GM06990 (cell line): ENCODE measurements at regions not wholly inside any gene's neighbourhood (a gene's known extent, or its start where the extent isn't known, plus 50 kb on each side); places are given as distances from the start of the nearest gene placed in this dataset.

Source experiments
- DNase-seq: peaks from one replicate; pipeline ENCODE4 v3.0.0-alpha.2; 2011; ENCODE audit not compliant: insufficient read length; ENCODE audit errors: extremely low read depth
- H3K27me3 ChIP-seq: replicated peaks from 2 replicates; pipeline ENCODE4 v1.6.0; 2011; ENCODE audit warnings: low read length; ENCODE audit not compliant: control insufficient read depth, insufficient read depth
- H3K36me3 ChIP-seq: 2 replicates; pipeline ENCODE4 v1.5.1; 2011; ENCODE audit warnings: low read length; ENCODE audit not compliant: control insufficient read depth, insufficient read depth
- H3K4me3 ChIP-seq: replicated peaks from 2 replicates; pipeline ENCODE4 v1.5.1; 2011; ENCODE audit warnings: low read depth, mild to moderate bottlenecking, control low read depth, low read length
- TF ChIP-seq, protein P1 (sequence below): IDR thresholded peaks from 2 replicates; pipeline ENCODE4 v1.5.1; 2011; ENCODE audit warnings: low read length, control low read depth, mild to moderate bottlenecking, inconsistent platforms; ENCODE audit not compliant: insufficient read depth, poor library complexity, severe bottlenecking

DNA sequence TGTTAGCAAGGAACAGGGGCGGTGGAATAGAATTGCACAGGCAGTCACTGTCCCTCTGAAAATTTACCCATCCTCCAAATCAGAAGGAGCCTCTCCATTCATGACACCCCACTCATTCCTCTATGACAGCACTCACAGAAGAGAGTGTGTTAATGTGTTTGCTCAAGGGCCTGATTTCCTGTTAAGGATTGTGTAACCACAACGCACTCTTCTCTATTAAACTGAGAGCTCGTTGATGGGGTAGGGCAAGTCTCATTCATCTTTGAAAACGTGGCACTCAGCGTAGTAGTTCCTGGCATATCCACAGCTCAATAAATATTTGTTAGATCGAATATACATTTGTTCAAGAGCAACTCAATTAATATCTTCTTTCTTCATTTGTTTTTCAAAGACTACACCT lies 106.4 kb downstream of the VAPA start:
- DNase-seq, result no peak
- TF ChIP-seq, protein P1, sequence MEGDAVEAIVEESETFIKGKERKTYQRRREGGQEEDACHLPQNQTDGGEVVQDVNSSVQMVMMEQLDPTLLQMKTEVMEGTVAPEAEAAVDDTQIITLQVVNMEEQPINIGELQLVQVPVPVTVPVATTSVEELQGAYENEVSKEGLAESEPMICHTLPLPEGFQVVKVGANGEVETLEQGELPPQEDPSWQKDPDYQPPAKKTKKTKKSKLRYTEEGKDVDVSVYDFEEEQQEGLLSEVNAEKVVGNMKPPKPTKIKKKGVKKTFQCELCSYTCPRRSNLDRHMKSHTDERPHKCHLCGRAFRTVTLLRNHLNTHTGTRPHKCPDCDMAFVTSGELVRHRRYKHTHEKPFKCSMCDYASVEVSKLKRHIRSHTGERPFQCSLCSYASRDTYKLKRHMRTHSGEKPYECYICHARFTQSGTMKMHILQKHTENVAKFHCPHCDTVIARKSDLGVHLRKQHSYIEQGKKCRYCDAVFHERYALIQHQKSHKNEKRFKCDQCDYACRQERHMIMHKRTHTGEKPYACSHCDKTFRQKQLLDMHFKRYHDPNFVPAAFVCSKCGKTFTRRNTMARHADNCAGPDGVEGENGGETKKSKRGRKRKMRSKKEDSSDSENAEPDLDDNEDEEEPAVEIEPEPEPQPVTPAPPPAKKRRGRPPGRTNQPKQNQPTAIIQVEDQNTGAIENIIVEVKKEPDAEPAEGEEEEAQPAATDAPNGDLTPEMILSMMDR, result no peak
- Histone ChIP-seq H3K27me3 (no peaks in the 10 kb centered on the region; the same call in 1 of the 2 replicates), H3K36me3 (no peaks in the 10 kb centered on the region), H3K4me3 (no peak overlapping the region)

DNA sequence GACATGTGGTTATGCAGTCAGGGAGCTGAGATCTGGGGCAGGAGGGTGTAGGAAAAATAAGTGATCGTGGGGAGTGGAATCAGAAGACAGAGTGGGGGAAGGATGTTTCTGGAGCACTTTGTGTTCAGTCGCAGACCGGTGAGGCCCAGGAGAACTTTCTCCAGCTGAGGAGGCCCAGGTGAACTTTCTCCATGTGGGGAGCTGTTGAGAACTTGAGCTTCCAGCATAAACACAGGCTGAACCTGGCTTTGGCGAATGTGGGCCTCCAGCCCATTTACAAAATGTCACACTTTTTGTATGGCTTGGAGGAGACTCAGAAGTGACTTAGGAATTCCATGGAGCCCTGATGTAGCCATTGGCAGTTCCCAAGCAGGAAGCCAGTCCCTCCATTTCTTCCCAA lies 108.5 kb downstream of the VAPA start:
- TF ChIP-seq, protein P1, result no peak
- Histone ChIP-seq H3K4me3 (no peak overlapping the region), H3K27me3 (no peaks in the 10 kb centered on the region), H3K36me3 (no peaks in the 10 kb centered on the region)
- no peak for DNase-seq

DNA sequence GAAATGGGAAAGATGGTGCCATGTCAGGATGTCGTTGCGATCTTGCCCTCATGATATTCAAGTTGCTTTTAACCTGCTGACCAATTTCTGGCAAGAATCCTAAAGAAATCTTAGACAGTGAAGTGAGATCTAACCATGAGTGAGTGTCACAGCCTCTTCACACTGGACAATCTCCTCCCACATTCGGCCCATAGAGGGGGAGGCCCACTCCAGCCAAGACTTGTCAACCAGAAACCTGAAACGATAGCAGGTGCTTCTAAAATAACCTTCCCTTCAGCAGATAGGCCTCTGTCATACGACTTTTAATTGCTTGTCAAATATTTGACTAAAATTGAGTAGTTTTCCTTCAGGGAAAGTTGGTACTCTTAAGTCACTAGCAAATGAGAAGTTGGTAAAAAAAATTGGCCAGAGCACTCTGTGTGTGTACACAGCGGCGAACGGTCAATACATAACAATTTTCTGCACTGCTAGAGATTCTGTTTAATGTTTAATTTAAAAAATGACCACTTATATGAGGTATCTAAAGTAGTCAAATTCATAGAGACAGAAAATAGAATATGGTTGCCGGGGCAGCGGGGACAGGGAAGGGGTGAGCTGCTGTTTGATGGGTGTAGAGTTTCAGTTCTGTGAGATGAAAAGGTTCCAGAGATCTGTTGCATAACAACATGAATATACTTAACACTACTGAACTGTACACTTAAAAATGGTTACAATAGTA lies 110.2 kb downstream of the VAPA start:
- no peak for DNase-seq
- TF ChIP-seq, protein P1, result no peak

DNA sequence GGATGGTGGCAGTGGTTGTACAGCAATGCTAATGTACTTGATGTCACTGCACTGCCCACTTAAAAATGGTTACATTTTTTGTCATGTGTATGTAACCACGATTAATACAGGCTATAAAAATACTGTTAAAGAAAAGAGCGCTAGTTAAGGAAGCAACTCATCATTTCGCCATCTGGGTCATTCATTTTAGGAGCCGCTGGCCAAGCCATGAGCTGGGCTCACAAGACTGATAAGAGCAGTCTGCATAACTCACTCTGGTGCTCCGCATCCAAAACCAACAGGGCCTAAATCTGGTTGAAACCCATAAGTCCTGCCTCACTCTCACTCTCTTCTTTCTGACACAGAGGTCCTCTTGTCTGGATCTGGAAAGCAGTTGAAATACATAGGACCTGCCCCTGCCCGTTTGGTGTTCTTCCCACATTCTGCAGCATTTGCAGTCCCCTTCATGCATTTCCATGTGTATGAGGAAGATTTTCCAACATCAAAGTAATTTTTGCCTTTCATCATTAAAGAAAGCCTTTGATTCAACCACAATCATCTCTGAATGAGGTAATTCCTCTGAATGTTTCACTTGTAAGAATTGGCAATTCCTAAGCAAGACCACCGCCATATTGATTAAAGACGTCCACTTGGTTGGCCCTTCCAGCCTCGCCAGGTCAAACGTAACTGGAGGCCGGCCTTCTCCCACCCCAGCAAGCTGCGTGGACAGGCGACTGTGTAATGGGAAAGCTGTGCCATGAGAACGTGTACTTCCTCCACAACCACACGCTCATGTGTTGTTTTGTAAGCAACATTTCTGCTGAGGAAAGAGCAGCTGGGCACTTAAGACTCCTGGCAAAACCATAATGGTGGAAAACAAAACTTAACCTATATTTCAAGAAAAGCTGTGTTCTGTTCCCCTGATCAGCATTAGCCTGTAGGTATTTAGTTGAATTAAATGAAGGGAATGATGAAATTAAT lies 112.2 kb downstream of the VAPA start:
- Histone ChIP-seq H3K4me3 (no peak overlapping the region), H3K36me3 (no peaks in the 10 kb centered on the region), H3K27me3 (no peaks in the 10 kb centered on the region; the same call in 1 of the 2 replicates)
- no peak for DNase-seq
- TF ChIP-seq, protein P1, result no peak

More for the DNA sequence above, 110.2 kb downstream of the VAPA start:
- Histone ChIP-seq H3K27me3 (no peaks in the 10 kb centered on the region; the same call in 1 of the 2 replicates), H3K4me3 (no peak overlapping the region), H3K36me3 (no peaks in the 10 kb centered on the region)

DNA sequence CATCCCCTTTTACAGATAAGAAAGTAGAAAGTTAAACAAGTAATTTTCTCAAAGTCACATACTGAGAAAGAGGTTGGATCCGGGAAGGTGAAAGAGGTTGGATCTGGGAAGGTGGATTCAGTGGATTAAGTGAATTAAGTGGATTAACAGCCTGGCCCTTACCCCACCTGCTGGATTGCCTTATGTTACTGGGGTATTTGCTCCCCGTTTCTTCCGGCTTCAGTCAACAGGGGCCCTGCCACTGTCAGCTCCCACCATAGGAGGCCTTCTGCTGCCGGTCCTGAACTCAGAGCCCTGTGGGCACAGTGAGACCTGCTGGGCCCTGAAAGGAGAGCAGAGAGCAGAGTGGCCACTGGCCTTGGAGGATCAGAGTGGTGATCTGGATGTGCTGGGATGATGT lies 113.2 kb downstream of the VAPA start:
- Histone ChIP-seq H3K36me3 (no peaks in the 10 kb centered on the region), H3K27me3 (no peaks in the 10 kb centered on the region; the same call in 1 of the 2 replicates), H3K4me3 (no peak overlapping the region)
- TF ChIP-seq, protein P1, result no peak
- DNase-seq, result no peak
